Adrenal gland (tissue), 5 donors: ENCODE measurements at regions not wholly inside any gene's neighbourhood (a gene's known extent, or its start where the extent isn't known, plus 50 kb on each side); places are given as distances from the start of the nearest gene placed in this dataset.

ENCODE experiments used
- CTCF ChIP-seq, 6 experiments: fragments of 450-650 bp in 4 of 6; fragments of 200-600 bp in 2 of 6; sonication (generic) in 1 of 6; IDR thresholded peaks; 1 replicate in 5 of 6; 2 replicates in 1 of 6; pipeline versions ENCODE4 v1.5.1 to v1.8.0; 2016 to 2021; ENCODE audit warnings: antibody characterized with exemption in 6 of 6, mild to moderate bottlenecking in 2 of 6, moderate library complexity in 1 of 6
- POLR2A ChIP-seq, 2 donors: fragments of 450-650 bp; IDR thresholded peaks; one replicate each; pipeline ENCODE4 v1.6.1; 2017; ENCODE audit warnings: antibody characterized with exemption in 2 of 2, mild to moderate bottlenecking in 2 of 2, moderate library complexity in 1 of 2
- donor health status: DM: no; HTN: no; CAD: no.

- TF ChIP-seq CTCF (IDR thresholded peaks at IDR 0.05) (no peak), POLR2A (IDR thresholded peaks at IDR 0.05) (no peak)
Observed at GRCh38 chr22:22185844-22186499, 58.6 kb upstream of the VPREB1 start.
